GM23338 (cell line): ENCODE measurements at regions not wholly inside any gene's neighbourhood (a gene's known extent, or its start where the extent isn't known, plus 50 kb on each side); places are given as distances from the start of the nearest gene placed in this dataset.

Experiments
- ATAC-seq: fragments of 200-7000 bp; cut with Tn5 transposase; 3 replicates; pipeline ENCODE4 v1.9.1; 2020
- DNase-seq: peaks from one replicate; pipeline ENCODE4 v3.0.0-alpha.2; 2015; ENCODE audit warnings: low spot score
- H2AFZ ChIP-seq: fragments of 200-600 bp; sonication (generic); 2 replicates; pipeline ENCODE4 v1.8.0; 2016; ENCODE audit warnings: antibody characterized with exemption, mild to moderate bottlenecking, moderate library complexity
- H3F3A ChIP-seq: fragments of 200-600 bp; sonication (generic); replicated peaks from 2 replicates; pipeline ENCODE4 v1.8.0; 2017; ENCODE audit warnings: antibody characterized with exemption, mixed run types, low read depth
- H3K27ac ChIP-seq: fragments of 200-600 bp; sonication (generic); 2 replicates; pipeline ENCODE4 v1.6.1; 2016; ENCODE audit warnings: low read depth
- H3K27me3 ChIP-seq: fragments of 200-600 bp; sonication (generic); 2 replicates; pipeline ENCODE4 v1.8.0; 2016; ENCODE audit warnings: mild to moderate bottlenecking, mixed run types, moderate library complexity; ENCODE audit not compliant: insufficient read depth
- H3K36me3 ChIP-seq: fragments of 200-600 bp; sonication (generic); 2 replicates; pipeline ENCODE4 v1.8.0; 2016; ENCODE audit warnings: mild to moderate bottlenecking; ENCODE audit not compliant: insufficient read depth
- H3K4me1 ChIP-seq: fragments of 200-600 bp; sonication (generic); 2 replicates; pipeline ENCODE4 v1.8.0; 2016; ENCODE audit warnings: mild to moderate bottlenecking, moderate library complexity; ENCODE audit not compliant: insufficient read depth
- H3K4me2 ChIP-seq: fragments of 200-600 bp; sonication (generic); 2 replicates; pipeline ENCODE4 v1.7.1; 2017; ENCODE audit warnings: mixed run types
- H3K4me3 ChIP-seq: fragments of 200-600 bp; sonication (generic); 2 replicates; pipeline ENCODE4 v1.6.1; 2016; ENCODE audit warnings: mixed run types
- H3K79me2 ChIP-seq: fragments of 200-600 bp; sonication (generic); replicated peaks from 2 replicates; pipeline ENCODE4 v1.8.0; 2017; ENCODE audit warnings: mild to moderate bottlenecking; ENCODE audit not compliant: insufficient read depth
- H3K9me2 ChIP-seq: fragments of 200-600 bp; sonication (generic); 2 replicates; pipeline ENCODE4 v1.8.0; 2017; ENCODE audit not compliant: insufficient read depth
- H4K20me1 ChIP-seq: fragments of 200-600 bp; sonication (generic); replicated peaks from 2 replicates; pipeline ENCODE4 v1.8.0; 2017; ENCODE audit warnings: mild to moderate bottlenecking; ENCODE audit not compliant: insufficient read depth
- H3K27ac Mint-ChIP-seq: 2 replicates; pipeline ENCODE4 v1.8.0; 2020; ENCODE audit warnings: inconsistent platforms, mild to moderate bottlenecking, moderate library complexity, mixed read lengths
- H3K27me3 Mint-ChIP-seq: 3 replicates; pipeline ENCODE4 v1.8.0; 2022; ENCODE audit warnings: low read depth, mild to moderate bottlenecking, moderate library complexity, mixed read lengths, inconsistent platforms; ENCODE audit not compliant: insufficient read depth, poor library complexity
- H3K36me3 Mint-ChIP-seq: 3 replicates; pipeline ENCODE4 v1.8.0; 2021; ENCODE audit warnings: low read depth, mild to moderate bottlenecking, inconsistent platforms, moderate library complexity, mixed read lengths
- H3K4me1 Mint-ChIP-seq: 3 replicates; pipeline ENCODE4 v1.8.0; 2020; ENCODE audit warnings: mild to moderate bottlenecking, inconsistent platforms, mixed read lengths
- H3K4me3 Mint-ChIP-seq: 3 replicates; pipeline ENCODE4 v1.8.0; 2021; ENCODE audit warnings: moderate library complexity, mild to moderate bottlenecking, inconsistent platforms, mixed read lengths
- H3K9me3 Mint-ChIP-seq: 3 replicates; pipeline ENCODE4 v1.8.0; 2020; ENCODE audit warnings: moderate library complexity, mild to moderate bottlenecking, inconsistent platforms, mixed read lengths
- CREB1 ChIP-seq: fragments of 250-450 bp; sonication (Bioruptor Pico); IDR thresholded peaks from 2 replicates; pipeline ENCODE4 v1.5.0; 2020; ENCODE audit warnings: low read depth, mild to moderate bottlenecking, moderate library complexity
- EZH2 ChIP-seq: fragments of 200-600 bp; sonication (generic); IDR thresholded peaks from one replicate; pipeline ENCODE4 v1.8.0; 2017; ENCODE audit warnings: antibody characterized with exemption, mild to moderate bottlenecking, low read depth; ENCODE audit not compliant: unreplicated experiment
- EZH2phosphoT487 ChIP-seq: fragments of 200-600 bp; sonication (generic); IDR thresholded peaks from one replicate; pipeline ENCODE4 v1.8.1; 2018; ENCODE audit warnings: antibody characterized with exemption; ENCODE audit not compliant: unreplicated experiment
- JUNB ChIP-seq: IDR thresholded peaks from one replicate; pipeline ENCODE4 v1.6.1; 2016; ENCODE audit warnings: antibody characterized with exemption; ENCODE audit not compliant: unreplicated experiment
- NANOG ChIP-seq: IDR thresholded peaks from 2 replicates; pipeline ENCODE4 v1.6.1; 2016; ENCODE audit warnings: antibody characterized with exemption, borderline replicate concordance
- POLR2AphosphoS5 ChIP-seq: IDR thresholded peaks from 2 replicates; pipeline ENCODE4 v1.6.1; 2016; ENCODE audit warnings: antibody characterized with exemption, low read depth
- STAT1 ChIP-seq: IDR thresholded peaks from one replicate; pipeline ENCODE4 v1.6.1; 2016; ENCODE audit warnings: antibody characterized with exemption; ENCODE audit not compliant: unreplicated experiment
- ZNF114 ChIP-seq: fragments of 250-450 bp; sonication (Bioruptor Pico); IDR thresholded peaks from 2 replicates; pipeline ENCODE4 v1.5.0; 2020; ENCODE audit warnings: mild to moderate bottlenecking, moderate library complexity
- ZNF331 ChIP-seq: fragments of 250-450 bp; sonication (Bioruptor Pico); IDR thresholded peaks from 2 replicates; pipeline ENCODE4 v1.5.0; 2020; ENCODE audit warnings: low read depth, mild to moderate bottlenecking, moderate library complexity
- TF ChIP-seq, protein P1 (sequence below): IDR thresholded peaks from 2 replicates; pipeline ENCODE4 v1.6.1; 2016; ENCODE audit warnings: antibody characterized with exemption
- TF ChIP-seq, protein P2 (sequence below), 2 experiments: fragments of 200-600 bp in 1 of 2; sonication (generic) in 1 of 2; conservative IDR thresholded peaks; 2 replicates each; pipeline versions ENCODE4 v1.5.1 to v1.6.1; 2016 to 2017; ENCODE audit warnings: antibody characterized with exemption in 2 of 2, low read depth in 2 of 2, mild to moderate bottlenecking in 2 of 2, moderate library complexity in 1 of 2
- TF ChIP-seq, protein P3 (sequence below): fragments of 250-450 bp; sonication (Bioruptor Pico); IDR thresholded peaks from 2 replicates; pipeline ENCODE4 v1.5.0; 2020; ENCODE audit warnings: mild to moderate bottlenecking, moderate library complexity
- TF ChIP-seq, protein P4 (sequence below): IDR thresholded peaks from one replicate; pipeline ENCODE4 v1.6.1; 2018; ENCODE audit warnings: antibody characterized with exemption; ENCODE audit not compliant: unreplicated experiment

DNA sequence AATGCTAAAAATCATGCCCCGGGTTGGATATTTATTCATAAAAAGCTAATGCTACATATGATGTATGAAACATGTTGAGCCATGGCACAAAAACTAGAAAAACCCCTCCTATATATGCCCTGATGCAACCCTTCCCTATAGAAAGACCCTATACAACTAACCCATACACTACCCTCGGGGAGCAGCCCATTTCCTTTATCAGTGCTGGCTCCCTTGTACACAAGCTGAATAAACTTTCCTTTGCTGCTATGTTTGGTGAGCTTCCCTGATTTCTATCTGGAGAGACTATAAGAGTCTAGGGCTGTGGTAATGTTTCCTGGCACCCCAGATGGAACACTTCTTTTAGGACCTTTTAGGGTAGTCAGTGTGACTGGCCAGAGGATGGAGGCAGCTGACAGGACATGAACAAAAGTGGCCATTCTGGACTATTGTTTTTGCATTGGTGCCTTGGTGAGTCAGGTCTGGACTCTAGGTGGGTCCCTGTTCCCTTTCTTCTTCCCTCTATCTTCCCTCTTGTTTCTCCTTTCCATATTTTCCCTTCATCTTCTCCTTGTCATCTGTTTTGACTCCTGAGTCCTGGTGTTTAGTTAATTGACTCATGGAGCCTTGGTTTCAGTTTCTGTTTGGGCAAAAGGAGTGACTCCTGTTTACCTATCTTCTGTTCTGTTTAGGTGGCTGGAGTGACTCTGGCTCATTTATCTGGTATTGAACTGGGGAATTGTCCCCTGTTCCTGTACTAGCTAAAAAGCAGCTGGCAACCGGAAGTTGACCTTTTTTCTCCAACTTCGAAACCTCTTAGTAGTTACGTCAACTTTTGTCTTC is 1321.8 kb upstream of the PCDH9 start:
- no peaks in the 10 kb centered on the region for H4K20me1 ChIP-seq
- no peak overlapping the region; the same call in 1 of the 2 replicates for H3K27ac Mint-ChIP-seq
- H3K4me3 Mint-ChIP-seq: no peak overlapping the region
- no peaks in the 10 kb centered on the region for H3K79me2 ChIP-seq
- peaks cover 2% of the 10 kb centered on the region for H3K27me3 Mint-ChIP-seq
- peaks cover 26% of the 10 kb centered on the region for H3K9me2 ChIP-seq
- no peak overlapping the region for H3K4me3 ChIP-seq
- no peaks in the 10 kb centered on the region for H3F3A ChIP-seq
- DNase-seq: no peak
- H3K36me3 Mint-ChIP-seq: no peaks in the 10 kb centered on the region
- H3K4me2 ChIP-seq: no peak overlapping the region
- TF ChIP-seq STAT1 (no peak), CREB1 (no peak), NANOG (no peak), JUNB (no peak), POLR2AphosphoS5 (no peak), ZNF331 (CRISPR knock-in tag) (no peak), ZNF114 (no peak), EZH2phosphoT487 (no peak), EZH2 (no peak)
- TF ChIP-seq, protein P1, sequence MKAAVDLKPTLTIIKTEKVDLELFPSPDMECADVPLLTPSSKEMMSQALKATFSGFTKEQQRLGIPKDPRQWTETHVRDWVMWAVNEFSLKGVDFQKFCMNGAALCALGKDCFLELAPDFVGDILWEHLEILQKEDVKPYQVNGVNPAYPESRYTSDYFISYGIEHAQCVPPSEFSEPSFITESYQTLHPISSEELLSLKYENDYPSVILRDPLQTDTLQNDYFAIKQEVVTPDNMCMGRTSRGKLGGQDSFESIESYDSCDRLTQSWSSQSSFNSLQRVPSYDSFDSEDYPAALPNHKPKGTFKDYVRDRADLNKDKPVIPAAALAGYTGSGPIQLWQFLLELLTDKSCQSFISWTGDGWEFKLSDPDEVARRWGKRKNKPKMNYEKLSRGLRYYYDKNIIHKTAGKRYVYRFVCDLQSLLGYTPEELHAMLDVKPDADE: no peak
- TF ChIP-seq, protein P2, sequence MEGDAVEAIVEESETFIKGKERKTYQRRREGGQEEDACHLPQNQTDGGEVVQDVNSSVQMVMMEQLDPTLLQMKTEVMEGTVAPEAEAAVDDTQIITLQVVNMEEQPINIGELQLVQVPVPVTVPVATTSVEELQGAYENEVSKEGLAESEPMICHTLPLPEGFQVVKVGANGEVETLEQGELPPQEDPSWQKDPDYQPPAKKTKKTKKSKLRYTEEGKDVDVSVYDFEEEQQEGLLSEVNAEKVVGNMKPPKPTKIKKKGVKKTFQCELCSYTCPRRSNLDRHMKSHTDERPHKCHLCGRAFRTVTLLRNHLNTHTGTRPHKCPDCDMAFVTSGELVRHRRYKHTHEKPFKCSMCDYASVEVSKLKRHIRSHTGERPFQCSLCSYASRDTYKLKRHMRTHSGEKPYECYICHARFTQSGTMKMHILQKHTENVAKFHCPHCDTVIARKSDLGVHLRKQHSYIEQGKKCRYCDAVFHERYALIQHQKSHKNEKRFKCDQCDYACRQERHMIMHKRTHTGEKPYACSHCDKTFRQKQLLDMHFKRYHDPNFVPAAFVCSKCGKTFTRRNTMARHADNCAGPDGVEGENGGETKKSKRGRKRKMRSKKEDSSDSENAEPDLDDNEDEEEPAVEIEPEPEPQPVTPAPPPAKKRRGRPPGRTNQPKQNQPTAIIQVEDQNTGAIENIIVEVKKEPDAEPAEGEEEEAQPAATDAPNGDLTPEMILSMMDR (conservative IDR thresholded peaks at IDR 0.05; ENCODE audit: low read depth in 2 of 2): no peak
- TF ChIP-seq, protein P3, sequence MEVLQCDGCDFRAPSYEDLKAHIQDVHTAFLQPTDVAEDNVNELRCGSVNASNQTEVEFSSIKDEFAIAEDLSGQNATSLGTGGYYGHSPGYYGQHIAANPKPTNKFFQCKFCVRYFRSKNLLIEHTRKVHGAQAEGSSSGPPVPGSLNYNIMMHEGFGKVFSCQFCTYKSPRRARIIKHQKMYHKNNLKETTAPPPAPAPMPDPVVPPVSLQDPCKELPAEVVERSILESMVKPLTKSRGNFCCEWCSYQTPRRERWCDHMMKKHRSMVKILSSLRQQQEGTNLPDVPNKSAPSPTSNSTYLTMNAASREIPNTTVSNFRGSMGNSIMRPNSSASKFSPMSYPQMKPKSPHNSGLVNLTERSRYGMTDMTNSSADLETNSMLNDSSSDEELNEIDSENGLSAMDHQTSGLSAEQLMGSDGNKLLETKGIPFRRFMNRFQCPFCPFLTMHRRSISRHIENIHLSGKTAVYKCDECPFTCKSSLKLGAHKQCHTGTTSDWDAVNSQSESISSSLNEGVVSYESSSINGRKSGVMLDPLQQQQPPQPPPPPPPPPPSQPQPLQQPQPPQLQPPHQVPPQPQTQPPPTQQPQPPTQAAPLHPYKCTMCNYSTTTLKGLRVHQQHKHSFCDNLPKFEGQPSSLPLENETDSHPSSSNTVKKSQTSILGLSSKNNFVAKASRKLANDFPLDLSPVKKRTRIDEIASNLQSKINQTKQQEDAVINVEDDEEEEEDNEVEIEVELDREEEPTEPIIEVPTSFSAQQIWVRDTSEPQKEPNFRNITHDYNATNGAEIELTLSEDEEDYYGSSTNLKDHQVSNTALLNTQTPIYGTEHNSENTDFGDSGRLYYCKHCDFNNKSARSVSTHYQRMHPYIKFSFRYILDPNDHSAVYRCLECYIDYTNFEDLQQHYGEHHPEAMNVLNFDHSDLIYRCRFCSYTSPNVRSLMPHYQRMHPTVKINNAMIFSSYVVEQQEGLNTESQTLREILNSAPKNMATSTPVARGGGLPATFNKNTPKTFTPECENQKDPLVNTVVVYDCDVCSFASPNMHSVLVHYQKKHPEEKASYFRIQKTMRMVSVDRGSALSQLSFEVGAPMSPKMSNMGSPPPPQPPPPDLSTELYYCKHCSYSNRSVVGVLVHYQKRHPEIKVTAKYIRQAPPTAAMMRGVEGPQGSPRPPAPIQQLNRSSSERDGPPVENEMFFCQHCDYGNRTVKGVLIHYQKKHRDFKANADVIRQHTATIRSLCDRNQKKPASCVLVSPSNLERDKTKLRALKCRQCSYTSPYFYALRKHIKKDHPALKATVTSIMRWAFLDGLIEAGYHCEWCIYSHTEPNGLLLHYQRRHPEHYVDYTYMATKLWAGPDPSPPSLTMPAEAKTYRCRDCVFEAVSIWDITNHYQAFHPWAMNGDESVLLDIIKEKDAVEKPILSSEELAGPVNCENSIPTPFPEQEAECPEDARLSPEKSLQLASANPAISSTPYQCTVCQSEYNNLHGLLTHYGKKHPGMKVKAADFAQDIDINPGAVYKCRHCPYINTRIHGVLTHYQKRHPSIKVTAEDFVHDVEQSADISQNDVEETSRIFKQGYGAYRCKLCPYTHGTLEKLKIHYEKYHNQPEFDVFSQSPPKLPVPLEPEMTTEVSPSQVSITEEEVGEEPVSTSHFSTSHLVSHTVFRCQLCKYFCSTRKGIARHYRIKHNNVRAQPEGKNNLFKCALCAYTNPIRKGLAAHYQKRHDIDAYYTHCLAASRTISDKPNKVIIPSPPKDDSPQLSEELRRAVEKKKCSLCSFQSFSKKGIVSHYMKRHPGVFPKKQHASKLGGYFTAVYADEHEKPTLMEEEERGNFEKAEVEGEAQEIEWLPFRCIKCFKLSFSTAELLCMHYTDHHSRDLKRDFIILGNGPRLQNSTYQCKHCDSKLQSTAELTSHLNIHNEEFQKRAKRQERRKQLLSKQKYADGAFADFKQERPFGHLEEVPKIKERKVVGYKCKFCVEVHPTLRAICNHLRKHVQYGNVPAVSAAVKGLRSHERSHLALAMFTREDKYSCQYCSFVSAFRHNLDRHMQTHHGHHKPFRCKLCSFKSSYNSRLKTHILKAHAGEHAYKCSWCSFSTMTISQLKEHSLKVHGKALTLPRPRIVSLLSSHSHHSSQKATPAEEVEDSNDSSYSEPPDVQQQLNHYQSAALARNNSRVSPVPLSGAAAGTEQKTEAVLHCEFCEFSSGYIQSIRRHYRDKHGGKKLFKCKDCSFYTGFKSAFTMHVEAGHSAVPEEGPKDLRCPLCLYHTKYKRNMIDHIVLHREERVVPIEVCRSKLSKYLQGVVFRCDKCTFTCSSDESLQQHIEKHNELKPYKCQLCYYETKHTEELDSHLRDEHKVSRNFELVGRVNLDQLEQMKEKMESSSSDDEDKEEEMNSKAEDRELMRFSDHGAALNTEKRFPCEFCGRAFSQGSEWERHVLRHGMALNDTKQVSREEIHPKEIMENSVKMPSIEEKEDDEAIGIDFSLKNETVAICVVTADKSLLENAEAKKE (CRISPR knock-in tag): no peak
- TF ChIP-seq, protein P4, sequence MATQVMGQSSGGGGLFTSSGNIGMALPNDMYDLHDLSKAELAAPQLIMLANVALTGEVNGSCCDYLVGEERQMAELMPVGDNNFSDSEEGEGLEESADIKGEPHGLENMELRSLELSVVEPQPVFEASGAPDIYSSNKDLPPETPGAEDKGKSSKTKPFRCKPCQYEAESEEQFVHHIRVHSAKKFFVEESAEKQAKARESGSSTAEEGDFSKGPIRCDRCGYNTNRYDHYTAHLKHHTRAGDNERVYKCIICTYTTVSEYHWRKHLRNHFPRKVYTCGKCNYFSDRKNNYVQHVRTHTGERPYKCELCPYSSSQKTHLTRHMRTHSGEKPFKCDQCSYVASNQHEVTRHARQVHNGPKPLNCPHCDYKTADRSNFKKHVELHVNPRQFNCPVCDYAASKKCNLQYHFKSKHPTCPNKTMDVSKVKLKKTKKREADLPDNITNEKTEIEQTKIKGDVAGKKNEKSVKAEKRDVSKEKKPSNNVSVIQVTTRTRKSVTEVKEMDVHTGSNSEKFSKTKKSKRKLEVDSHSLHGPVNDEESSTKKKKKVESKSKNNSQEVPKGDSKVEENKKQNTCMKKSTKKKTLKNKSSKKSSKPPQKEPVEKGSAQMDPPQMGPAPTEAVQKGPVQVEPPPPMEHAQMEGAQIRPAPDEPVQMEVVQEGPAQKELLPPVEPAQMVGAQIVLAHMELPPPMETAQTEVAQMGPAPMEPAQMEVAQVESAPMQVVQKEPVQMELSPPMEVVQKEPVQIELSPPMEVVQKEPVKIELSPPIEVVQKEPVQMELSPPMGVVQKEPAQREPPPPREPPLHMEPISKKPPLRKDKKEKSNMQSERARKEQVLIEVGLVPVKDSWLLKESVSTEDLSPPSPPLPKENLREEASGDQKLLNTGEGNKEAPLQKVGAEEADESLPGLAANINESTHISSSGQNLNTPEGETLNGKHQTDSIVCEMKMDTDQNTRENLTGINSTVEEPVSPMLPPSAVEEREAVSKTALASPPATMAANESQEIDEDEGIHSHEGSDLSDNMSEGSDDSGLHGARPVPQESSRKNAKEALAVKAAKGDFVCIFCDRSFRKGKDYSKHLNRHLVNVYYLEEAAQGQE: no peak
- H3K4me1 Mint-ChIP-seq: no peaks in the 10 kb centered on the region
- H3K27ac ChIP-seq: no peak overlapping the region
- no peaks in the 10 kb centered on the region for H3K4me1 ChIP-seq
- H3K27me3 ChIP-seq: no peaks in the 10 kb centered on the region
- H3K9me3 Mint-ChIP-seq: no peaks in the 10 kb centered on the region; the same call in 2 of the 3 replicates
- ATAC-seq: no peak
- no peaks in the 10 kb centered on the region for H3K36me3 ChIP-seq
- H2AFZ ChIP-seq: no peak overlapping the region; the same call in none of the 2 replicates
